ENCODE measurements at regions not wholly inside any gene's neighbourhood (a gene's known extent, or its start where the extent isn't known, plus 50 kb on each side); places are given as distances from the start of the nearest gene placed in this dataset.
"Not testable (repeated sequence)": the region's sequence is repeated elsewhere in the genome, so short reads cannot be mapped to it uniquely, and the experiment has no call there.

- H3K4me3 Mint-ChIP-seq; DNase-seq; H3K36me3 Mint-ChIP-seq; H3K27ac Mint-ChIP-seq; H3K9me3 Mint-ChIP-seq; H3K4me1 Mint-ChIP-seq; ATAC-seq (ENCODE audit: low read depth); POLR2A ChIA-PET: not testable (repeated sequence)
- H3K27me3 Mint-ChIP-seq, result peaks cover 14% of the 10 kb centered on the region
These were observed 99.6 kb upstream of the GOLGA6L4 start for GRCh38 chr15:84135931-84136456.

- no peaks in the 10 kb centered on the region for H3K9me3 Mint-ChIP-seq
- H3K4me1 Mint-ChIP-seq, result peaks cover 7% of the 10 kb centered on the region
- ATAC-seq (ENCODE audit: low read depth) (peak; percentile 98), DNase-seq (peak; percentile 51)
- no peaks in the 10 kb centered on the region for H3K36me3 Mint-ChIP-seq
- H3K27me3 Mint-ChIP-seq, result peaks cover 6% of the 10 kb centered on the region
- H3K4me3 Mint-ChIP-seq, result peak overlapping the region; percentile 34
- POLR2A ChIA-PET, result no interaction called here
- H3K27ac Mint-ChIP-seq, result no peak overlapping the region
These were observed 92.7 kb upstream of the GOLGA6L4 start for GRCh38 chr15:84142888-84143337.

GRCh38 chr15:84143753-84144314 lies 91.7 kb upstream of the GOLGA6L4 start:
- no peaks in the 10 kb centered on the region for H3K9me3 Mint-ChIP-seq
- no peak overlapping the region for H3K27ac Mint-ChIP-seq
- H3K36me3 Mint-ChIP-seq, result no peaks in the 10 kb centered on the region
- POLR2A ChIA-PET, result no interaction called here
- no peak overlapping the region for H3K4me3 Mint-ChIP-seq
- peaks cover 5% of the 10 kb centered on the region for H3K27me3 Mint-ChIP-seq
- DNase-seq, result no peak
- no peak for ATAC-seq (ENCODE audit: low read depth)
- H3K4me1 Mint-ChIP-seq, result peaks cover 7% of the 10 kb centered on the region

GRCh38 chr15:84144946-84145345 lies 90.6 kb upstream of the GOLGA6L4 start:
- ATAC-seq (ENCODE audit: low read depth); H3K36me3 Mint-ChIP-seq; H3K4me3 Mint-ChIP-seq; H3K4me1 Mint-ChIP-seq; H3K27ac Mint-ChIP-seq; DNase-seq; H3K9me3 Mint-ChIP-seq; POLR2A ChIA-PET; H3K27me3 Mint-ChIP-seq: not testable (repeated sequence)

- H3K36me3 Mint-ChIP-seq; H3K27me3 Mint-ChIP-seq; H3K9me3 Mint-ChIP-seq; H3K4me3 Mint-ChIP-seq; DNase-seq; H3K4me1 Mint-ChIP-seq; ATAC-seq (ENCODE audit: low read depth); H3K27ac Mint-ChIP-seq; POLR2A ChIA-PET: not testable (repeated sequence)
These were observed 89.3 kb upstream of the GOLGA6L4 start for GRCh38 chr15:84146299-84146698.

- ATAC-seq (ENCODE audit: low read depth); POLR2A ChIA-PET; H3K9me3 Mint-ChIP-seq: not testable (repeated sequence)
These were observed 88.3 kb upstream of the GOLGA6L4 start for GRCh38 chr15:84147307-84147706.

GRCh38 chr15:84151205-84151931 lies 84.2 kb upstream of the GOLGA6L4 start:
- ATAC-seq (ENCODE audit: low read depth), result no peak

More at GRCh38 chr15:84147307-84147706, 88.3 kb upstream of the GOLGA6L4 start:
- not testable (repeated sequence) for DNase-seq, H3K27ac Mint-ChIP-seq, H3K27me3 Mint-ChIP-seq, H3K4me3 Mint-ChIP-seq, H3K4me1 Mint-ChIP-seq, H3K36me3 Mint-ChIP-seq

DNA sequence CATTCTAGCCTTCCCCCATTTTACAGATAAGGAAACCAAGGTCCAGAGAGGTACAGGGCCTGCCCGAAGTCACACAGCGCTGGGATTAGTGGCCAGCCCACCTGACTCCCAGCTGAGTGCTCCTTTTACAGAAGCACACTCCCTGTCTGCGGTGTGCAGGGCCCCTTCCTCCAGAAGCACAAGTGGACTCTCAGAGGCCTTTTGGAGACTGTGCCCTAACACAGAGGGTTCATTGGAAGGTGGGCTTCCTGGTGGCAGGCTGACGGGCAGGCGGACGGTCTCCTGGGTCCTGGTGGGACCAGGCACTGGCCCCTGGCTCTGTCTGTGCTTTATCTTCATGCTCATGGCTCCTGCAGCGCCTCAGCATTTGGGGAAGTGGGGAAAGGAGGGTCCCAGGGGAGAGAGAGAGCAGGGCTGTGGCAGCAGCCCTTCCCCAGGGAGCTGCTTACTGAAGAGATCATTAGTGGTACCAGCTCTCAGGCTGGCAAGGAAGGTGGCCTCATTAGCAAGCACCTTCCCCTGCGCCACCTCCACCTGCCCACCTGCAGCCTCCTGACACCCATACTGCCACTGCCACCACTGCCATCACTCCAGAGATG lies 83.1 kb upstream of the GOLGA6L4 start:
- POLR2A ChIA-PET; DNase-seq; H3K27ac Mint-ChIP-seq; H3K36me3 Mint-ChIP-seq; H3K4me3 Mint-ChIP-seq; ATAC-seq (ENCODE audit: low read depth); H3K9me3 Mint-ChIP-seq; H3K27me3 Mint-ChIP-seq; H3K4me1 Mint-ChIP-seq: not testable (repeated sequence)

More at GRCh38 chr15:84151205-84151931, 84.2 kb upstream of the GOLGA6L4 start:
- Mint-ChIP-seq H3K27ac (no peak overlapping the region), H3K4me3 (no peak overlapping the region), H3K27me3 (peaks cover 8% of the 10 kb centered on the region), H3K36me3 (no peaks in the 10 kb centered on the region), H3K9me3 (no peaks in the 10 kb centered on the region), H3K4me1 (no peaks in the 10 kb centered on the region)
- POLR2A ChIA-PET, result no interaction called here
- no peak for DNase-seq

- H3K36me3 Mint-ChIP-seq; H3K27me3 Mint-ChIP-seq; ATAC-seq (ENCODE audit: low read depth); POLR2A ChIA-PET; H3K27ac Mint-ChIP-seq; H3K4me1 Mint-ChIP-seq; H3K4me3 Mint-ChIP-seq; H3K9me3 Mint-ChIP-seq: not testable (repeated sequence)
- peak; percentile 10 for DNase-seq
These were observed 81.9 kb upstream of the GOLGA6L4 start for GRCh38 chr15:84153655-84154140.

DNA sequence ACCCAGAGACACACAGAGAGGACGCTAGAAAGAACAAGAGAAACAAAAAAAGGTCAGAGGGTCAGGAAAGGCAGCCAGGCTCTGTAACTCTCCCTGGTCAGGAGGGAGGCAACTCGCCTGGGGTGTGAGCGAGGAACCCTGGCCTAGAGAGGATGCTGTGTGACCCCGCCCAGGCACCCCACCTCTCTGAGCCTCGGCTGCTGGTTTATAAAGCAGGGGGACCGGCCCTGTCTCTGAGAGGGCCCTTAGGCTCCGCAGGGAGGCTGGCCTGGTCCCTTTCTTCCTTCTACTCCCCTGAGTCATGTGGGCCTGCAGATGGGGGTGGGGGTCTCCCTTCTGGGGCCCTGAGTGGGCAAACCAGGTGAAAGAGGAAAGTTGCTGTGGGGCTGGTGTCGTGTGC lies 81.3 kb upstream of the GOLGA6L4 start:
- ATAC-seq (ENCODE audit: low read depth); DNase-seq: not testable (repeated sequence)

GRCh38 chr15:84154787-84155186 lies 80.8 kb upstream of the GOLGA6L4 start:
- H3K4me3 Mint-ChIP-seq; H3K27ac Mint-ChIP-seq; H3K36me3 Mint-ChIP-seq; H3K9me3 Mint-ChIP-seq; H3K4me1 Mint-ChIP-seq; H3K27me3 Mint-ChIP-seq; ATAC-seq (ENCODE audit: low read depth); DNase-seq; POLR2A ChIA-PET: not testable (repeated sequence)

More for the DNA sequence above, 81.3 kb upstream of the GOLGA6L4 start:
- H3K4me3 Mint-ChIP-seq, H3K27me3 Mint-ChIP-seq, H3K4me1 Mint-ChIP-seq, POLR2A ChIA-PET, H3K36me3 Mint-ChIP-seq, H3K9me3 Mint-ChIP-seq, H3K27ac Mint-ChIP-seq: not testable (repeated sequence)

DNA sequence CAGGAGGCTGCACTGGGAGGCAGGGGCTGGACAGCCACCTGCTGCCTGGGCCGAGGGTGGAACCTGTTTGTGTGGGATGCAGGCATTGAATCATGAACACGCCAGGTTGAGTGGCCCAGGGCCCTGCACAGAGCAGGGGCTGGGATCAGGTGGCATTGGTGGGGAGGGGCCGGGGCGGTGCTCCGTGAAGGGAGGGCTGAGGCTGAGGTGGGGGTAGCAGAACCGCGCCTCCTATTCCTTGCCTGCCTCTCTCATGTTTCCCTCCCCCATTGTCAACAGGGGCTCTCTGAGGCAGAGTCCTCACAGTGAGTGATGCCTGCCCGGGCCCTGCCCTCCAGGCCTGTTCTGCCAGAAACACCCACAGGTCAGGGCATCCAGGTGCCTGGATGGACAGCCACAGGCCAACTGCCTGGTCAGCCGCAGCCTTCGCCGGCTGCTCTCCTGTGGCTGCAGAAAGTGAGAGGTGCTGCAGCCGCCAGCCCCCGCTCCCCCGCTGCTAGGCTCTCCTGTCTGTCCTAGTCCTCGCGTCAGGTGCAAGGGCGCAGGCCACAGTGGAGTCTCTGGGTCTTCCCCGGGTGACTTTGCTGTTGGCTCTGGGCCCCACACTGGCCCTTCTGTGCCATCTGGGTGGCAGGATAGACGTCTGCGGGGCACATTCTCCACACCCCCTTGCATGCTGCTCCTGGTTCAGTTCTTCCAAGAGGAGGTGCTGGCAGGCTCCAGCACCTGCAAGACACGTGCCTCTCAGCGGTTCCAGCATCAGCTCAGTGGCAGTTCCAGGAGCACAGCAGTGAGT lies 79.6 kb upstream of the GOLGA6L4 start:
- H3K4me1 Mint-ChIP-seq; H3K4me3 Mint-ChIP-seq; POLR2A ChIA-PET; H3K36me3 Mint-ChIP-seq; H3K27ac Mint-ChIP-seq; H3K9me3 Mint-ChIP-seq; ATAC-seq (ENCODE audit: low read depth); H3K27me3 Mint-ChIP-seq: not testable (repeated sequence)
- peak; percentile 13 for DNase-seq

DNA sequence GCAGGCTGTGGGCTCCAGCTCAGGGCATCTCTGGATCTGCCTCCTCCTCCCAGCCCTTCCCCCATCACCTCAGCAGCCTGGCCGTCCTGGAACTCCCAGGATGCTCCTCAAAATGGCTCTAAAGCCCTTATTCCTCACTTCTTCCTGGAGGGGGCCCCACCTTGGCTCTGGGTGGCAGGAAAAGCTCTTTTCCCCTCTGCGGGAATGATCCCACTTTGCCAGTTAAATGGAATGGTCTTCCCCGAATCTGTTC lies 79.1 kb upstream of the GOLGA6L4 start:
- POLR2A ChIA-PET; H3K4me1 Mint-ChIP-seq; H3K36me3 Mint-ChIP-seq; H3K9me3 Mint-ChIP-seq; DNase-seq; ATAC-seq (ENCODE audit: low read depth); H3K27me3 Mint-ChIP-seq; H3K4me3 Mint-ChIP-seq; H3K27ac Mint-ChIP-seq: not testable (repeated sequence)
